GM18520 (cell line): ENCODE measurements at regions not wholly inside any gene's neighbourhood (a gene's known extent, or its start where the extent isn't known, plus 50 kb on each side); places are given as distances from the start of the nearest gene placed in this dataset.

Experiments
- ATAC-seq: cut with Tn5 transposase; IDR thresholded peaks from one replicate; pipeline ENCODE4 v1.9.1; 2021; ENCODE audit not compliant: unreplicated experiment

DNA sequence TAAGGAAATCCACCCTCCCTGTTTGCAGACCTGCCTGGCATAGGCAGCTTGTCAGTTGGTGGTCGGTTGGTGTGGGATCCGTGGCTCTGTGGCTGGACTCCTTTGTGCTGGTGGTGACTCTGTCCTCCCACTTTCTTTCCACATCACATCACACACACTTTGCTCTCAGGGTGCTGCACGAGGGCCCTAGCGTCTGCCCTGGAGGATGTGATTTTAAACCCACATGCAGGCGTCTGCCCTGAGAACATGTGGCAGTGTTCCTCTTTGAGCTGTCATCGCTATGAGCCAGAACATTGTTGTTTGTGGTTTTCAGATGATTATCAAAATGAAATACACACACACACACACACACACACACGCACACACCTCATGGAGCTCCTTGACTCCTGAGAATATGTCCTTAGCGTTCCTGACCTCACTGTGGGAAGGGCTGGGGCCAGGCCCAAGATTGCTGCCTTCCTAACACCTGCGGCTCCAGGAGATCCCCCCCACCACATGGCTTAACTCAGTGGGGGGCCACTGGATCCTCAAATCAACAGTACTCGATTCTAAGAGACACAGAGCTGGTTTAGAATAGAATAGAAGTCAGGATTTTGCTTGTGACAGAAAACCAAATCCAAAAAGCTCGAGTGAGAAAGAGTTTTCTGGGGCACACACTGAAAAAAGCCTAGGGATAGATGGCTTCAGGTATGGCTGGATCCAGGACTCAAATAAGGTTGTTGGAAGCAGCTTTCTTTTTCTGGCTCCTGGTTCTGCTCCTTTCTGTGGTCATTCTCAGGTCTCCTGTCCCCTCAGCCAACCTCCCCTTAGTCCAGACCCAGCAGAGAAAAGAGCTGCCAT, 54.8 kb downstream of the RTP5 start:
- no peak for ATAC-seq

GRCh38 chr2:241924909-241925250, 55.4 kb downstream of the RTP5 start:
- ATAC-seq: no peak

- no peak for ATAC-seq
These were observed 55.7 kb downstream of the RTP5 start for GRCh38 chr2:241925277-241925676.

DNA sequence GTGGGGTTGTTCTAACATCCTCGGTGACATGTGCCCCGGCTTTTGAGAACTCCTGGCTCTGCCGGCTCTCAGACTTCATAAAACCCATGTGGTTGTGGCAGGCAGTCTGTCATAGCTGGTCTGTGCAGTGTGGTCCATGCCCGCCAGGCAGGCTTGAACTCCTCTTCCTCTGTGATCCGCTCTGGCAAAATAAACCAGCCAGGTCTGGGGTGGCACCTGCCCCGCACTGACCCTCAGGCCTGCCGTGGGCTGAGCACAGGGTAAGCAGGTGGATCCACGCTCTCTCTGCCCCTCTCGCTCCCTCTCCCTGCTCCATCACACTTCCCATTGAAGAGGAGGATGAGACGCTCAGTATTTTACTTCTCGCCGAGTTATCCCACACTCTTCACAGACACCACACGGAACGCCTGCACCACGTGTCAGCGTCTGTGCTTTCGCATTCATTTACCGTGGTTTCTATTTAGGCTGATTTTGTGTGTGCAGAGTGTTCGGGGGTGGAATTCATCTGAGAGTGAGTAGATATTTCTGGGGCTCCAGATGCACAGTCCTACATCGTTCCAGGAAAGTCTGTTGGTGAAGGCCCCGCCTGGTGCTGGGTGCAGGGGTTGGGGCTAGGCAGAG, 56.4 kb downstream of the RTP5 start:
- no peak for ATAC-seq

GRCh38 chr2:241926541-241927311, 57.2 kb downstream of the RTP5 start:
- no peak for ATAC-seq

DNA sequence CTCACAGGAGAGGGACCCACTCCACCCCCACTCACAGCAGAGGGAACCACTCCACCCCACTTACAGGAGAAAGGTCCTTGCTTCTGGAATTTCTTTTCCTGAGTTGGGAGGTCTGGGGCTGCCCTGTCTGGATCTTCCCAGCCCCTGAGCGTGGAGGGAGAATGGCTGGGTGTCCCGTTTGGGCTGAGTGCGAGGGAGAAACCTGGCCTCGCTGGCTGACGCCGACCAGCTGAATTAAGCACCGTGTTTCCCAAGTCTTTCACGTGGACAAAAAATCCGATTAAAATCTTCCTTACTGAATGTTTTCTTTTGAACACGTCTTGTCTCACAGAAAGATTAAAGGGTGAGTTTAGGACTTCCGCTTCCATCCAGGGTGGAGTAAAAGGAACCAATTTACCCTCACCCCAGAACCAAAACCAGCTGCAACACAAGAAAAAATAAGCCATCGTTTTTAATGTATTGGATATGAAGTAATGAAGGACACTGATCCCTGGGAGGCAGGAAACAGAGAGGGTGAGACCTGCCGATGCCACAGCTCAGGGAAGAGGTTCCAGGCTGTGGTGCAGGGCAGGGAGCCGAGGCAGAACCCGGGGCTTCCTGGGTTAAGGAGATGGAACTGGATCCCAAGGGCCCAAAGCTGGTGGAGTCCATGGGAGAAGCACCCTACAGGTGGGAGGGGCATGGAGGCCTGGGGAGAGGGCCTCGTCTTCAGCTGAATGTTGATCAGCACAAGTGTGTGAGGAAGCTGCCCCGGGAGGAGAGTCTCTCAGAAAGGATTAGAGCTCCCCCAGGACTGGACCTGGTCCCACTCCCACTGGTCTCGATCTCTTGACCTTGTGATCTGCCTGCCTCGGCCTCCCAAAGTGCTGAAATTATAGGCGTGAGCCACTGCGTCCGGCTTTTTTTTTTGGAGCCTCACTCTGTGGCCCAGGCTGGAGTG, 60.3 kb downstream of the RTP5 start:
- no peak for ATAC-seq

- ATAC-seq: no peak
These were observed 61.8 kb downstream of the RTP5 start for GRCh38 chr2:241931084-241931975.

DNA sequence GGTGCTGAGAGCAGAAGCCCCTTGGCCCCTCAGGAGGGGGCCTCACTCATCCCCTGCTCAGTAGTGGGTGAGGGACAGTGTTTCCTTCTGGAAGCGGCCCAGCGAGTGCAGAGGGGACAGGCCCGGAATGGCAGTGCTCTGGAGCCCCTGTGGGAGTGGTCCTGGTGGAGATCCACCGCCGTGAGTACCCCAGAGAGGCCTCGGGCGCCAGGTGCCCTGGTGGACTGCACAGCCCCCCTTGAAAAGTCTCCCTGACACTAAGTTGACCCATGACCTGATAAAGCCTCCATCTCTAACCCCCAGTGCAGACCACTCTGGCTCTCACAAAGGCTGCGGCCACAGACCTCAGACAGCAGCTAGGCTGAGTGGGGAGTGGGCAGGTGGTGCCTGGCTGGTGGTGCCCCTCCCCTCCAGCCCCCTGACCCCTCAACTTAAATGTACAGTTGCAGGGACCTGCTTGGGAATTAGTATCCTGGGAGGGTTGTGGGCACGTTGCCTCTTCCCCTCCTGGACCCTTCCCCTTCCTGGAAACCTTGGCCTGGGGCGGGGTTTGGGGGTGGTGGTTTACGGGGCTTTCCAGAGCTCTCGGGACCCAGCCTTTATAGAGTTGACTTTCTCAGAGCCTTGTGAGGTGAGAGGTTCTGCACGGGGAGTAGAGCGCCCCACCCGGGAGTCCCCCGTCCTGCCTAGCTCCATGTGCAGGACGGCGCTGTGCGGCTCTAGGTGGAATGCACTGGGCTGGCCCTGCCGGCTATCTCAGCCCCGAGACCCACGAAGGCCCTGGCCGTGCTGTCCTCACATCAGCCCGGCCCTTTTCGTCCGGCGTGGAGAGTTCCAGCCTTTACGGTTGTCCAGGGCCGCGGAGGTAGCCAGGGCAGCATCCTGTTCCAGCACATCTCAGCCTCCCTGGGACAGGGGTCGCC, 62.7 kb downstream of the RTP5 start:
- no peak for ATAC-seq

DNA sequence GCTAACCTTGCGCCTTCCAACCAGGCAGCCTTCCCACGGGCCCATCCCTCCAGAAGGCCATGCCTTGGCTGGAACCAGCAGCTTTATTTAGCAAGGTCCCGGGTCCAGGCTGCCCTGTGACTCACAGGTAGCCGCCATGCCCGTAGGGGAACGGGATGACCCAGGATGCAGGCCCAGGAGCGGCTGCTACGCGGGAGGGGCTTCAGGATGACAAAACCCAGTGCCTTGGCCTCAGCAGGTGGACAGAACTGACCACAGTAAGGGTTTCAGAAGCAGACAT, 63.3 kb downstream of the RTP5 start:
- ATAC-seq: no peak

- no peak for ATAC-seq
These were observed 63.8 kb downstream of the RTP5 start for GRCh38 chr2:241933179-241933911.

DNA sequence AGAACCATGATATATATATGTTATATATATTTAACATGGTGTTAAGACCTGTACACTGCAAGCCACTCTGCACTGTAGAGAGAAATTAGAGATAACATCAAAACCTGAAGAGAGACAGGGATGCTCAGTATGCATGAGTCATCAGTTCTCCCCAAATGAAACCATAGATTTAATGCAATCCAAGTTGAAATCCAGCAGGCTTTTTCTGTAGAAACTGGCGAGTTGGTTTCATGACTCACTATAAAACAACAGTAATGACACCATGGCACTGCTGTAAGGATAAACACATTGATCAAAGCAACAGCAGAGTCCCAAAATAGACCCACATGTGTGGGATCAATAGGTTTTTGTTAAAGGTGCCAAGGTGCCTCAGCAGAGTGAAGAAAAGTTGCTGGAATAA, 65.8 kb downstream of the RTP5 start:
- ATAC-seq: no peak

DNA sequence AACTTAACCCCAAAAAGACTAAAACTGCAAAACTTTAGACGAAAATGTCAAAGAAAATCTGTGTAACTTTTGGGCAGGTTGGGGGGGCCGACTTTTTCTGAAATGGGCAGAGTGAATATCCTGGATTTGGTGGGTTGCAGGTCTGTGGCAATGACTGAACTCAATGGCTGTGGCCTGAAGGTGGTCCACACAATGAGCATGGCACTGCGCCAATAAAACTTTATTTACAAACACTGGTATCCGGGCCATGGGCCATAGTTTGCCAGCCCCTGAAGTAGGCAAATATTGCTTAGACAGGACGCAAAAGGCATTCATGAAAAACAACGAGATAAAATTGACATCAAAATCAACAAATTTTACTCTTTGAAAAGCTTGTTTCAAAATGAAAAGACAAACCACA, 66.2 kb downstream of the RTP5 start:
- ATAC-seq: no peak

- no peak for ATAC-seq
These were observed 67.1 kb downstream of the RTP5 start for GRCh38 chr2:241936457-241937133.

DNA sequence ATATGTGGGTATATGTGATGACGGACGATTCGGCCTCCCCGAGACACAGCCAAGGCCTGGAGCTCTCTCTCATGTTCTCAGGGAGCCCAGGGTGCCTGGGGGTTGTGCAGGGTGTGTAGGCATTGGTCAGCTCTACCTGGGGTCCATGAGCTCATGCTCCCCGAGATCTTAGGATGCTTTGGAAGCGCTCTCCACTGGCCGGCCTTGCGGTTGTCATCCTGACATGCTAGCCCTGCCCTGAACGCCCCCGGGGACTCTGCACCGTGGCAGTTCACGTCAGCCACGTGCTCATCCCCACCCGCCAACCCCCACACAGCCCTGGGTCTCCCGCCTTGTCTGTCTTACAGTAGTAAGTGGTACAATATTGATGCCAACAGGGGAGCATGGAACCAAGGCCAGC, 67.8 kb downstream of the RTP5 start:
- ATAC-seq: no peak

GRCh38 chr2:241939541-241939940, 70.0 kb downstream of the RTP5 start:
- ATAC-seq: no peak

DNA sequence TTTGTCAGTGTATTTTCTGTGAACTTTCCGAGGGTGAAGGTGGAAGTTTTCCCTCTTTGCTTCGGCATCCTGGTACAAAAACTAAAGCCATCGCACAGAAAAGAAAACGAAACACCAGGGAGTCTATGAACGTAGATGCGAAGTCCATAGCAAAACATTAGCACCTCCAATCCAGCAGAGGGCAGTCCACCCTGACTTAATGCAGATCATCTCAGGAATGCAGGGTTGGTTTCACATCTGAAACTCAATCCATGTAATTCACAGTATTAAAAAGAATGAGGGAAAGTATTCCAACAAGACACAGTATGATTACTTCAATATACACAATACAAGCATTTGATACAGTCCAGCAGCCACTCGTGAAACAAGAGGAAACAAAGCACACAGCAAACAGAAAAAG, 70.8 kb downstream of the RTP5 start:
- no peak for ATAC-seq

GRCh38 chr2:241941691-241942301, 72.3 kb downstream of the RTP5 start:
- no peak for ATAC-seq
